Smooth muscle cell (in vitro differentiated cells): ENCODE measurements at regions not wholly inside any gene's neighbourhood (a gene's known extent, or its start where the extent isn't known, plus 50 kb on each side); places are given as distances from the start of the nearest gene placed in this dataset.
"Not testable (repeated sequence)": the region's sequence is repeated elsewhere in the genome, so short reads cannot be mapped to it uniquely, and the experiment has no call there.

Experiments used
- DNase-seq: peaks from one replicate; lab custom pipeline; 2025; ENCODE audit not compliant: unreplicated experiment; lab: John Stamatoyannopoulos, UW
- H2AFZ ChIP-seq: fragments of 200-600 bp; sonication (generic); 2 replicates; pipeline ENCODE4 v1.6.0; 2016; ENCODE audit warnings: antibody characterized with exemption, low read depth, mild to moderate bottlenecking
- H3F3A ChIP-seq: fragments of 200-600 bp; sonication (generic); 2 replicates; pipeline ENCODE4 v1.6.0; 2017; ENCODE audit warnings: antibody characterized with exemption, low read depth
- H3K27ac ChIP-seq: fragments of 200-600 bp; sonication (generic); 2 replicates; pipeline ENCODE4 v1.5.1; 2016; ENCODE audit warnings: low read depth, mild to moderate bottlenecking
- H3K27me3 ChIP-seq: fragments of 200-600 bp; sonication (generic); 2 replicates; pipeline ENCODE4 v1.6.1; 2016; ENCODE audit warnings: low read depth, mild to moderate bottlenecking
- H3K36me3 ChIP-seq: fragments of 200-600 bp; sonication (generic); 2 replicates; pipeline ENCODE4 v1.5.1; 2016; ENCODE audit warnings: low read depth
- H3K4me1 ChIP-seq: fragments of 200-600 bp; sonication (generic); 2 replicates; pipeline ENCODE4 v1.5.1; 2016; ENCODE audit warnings: low read depth
- H3K4me2 ChIP-seq: fragments of 200-600 bp; sonication (generic); 2 replicates; pipeline ENCODE4 v1.6.0; 2016; ENCODE audit warnings: mild to moderate bottlenecking
- H3K4me3 ChIP-seq: fragments of 200-600 bp; sonication (generic); 2 replicates; pipeline ENCODE4 v1.5.1; 2016; ENCODE audit warnings: mild to moderate bottlenecking
- H3K79me2 ChIP-seq: fragments of 200-600 bp; sonication (generic); 2 replicates; pipeline ENCODE4 v1.6.0; 2016; ENCODE audit warnings: low read depth, mild to moderate bottlenecking
- H3K9ac ChIP-seq: fragments of 200-600 bp; sonication (generic); 2 replicates; pipeline ENCODE4 v1.6.0; 2016; ENCODE audit warnings: low read depth
- H3K9me3 ChIP-seq: fragments of 200-600 bp; sonication (generic); replicated peaks from 2 replicates; pipeline ENCODE4 v1.5.1; 2016; ENCODE audit warnings: low read depth
- H4K20me1 ChIP-seq: fragments of 200-600 bp; sonication (generic); 2 replicates; pipeline ENCODE4 v1.6.0; 2016; ENCODE audit warnings: low read depth
- WGBS: methylation state at CpG from one replicate; pipeline ENCODE4 v1.1.7; 2016; ENCODE audit warnings: low lambda C conversion rate; 5-methylcytosine and 5-hydroxymethylcytosine counted together
- TF ChIP-seq, protein P1 (sequence below): fragments of 200-600 bp; sonication (generic); IDR thresholded peaks from 2 replicates; pipeline ENCODE4 v1.5.1; 2017; ENCODE audit warnings: borderline replicate concordance, mild to moderate bottlenecking, antibody characterized with exemption; ENCODE audit not compliant: insufficient read depth, poor library complexity, severe bottlenecking

DNA sequence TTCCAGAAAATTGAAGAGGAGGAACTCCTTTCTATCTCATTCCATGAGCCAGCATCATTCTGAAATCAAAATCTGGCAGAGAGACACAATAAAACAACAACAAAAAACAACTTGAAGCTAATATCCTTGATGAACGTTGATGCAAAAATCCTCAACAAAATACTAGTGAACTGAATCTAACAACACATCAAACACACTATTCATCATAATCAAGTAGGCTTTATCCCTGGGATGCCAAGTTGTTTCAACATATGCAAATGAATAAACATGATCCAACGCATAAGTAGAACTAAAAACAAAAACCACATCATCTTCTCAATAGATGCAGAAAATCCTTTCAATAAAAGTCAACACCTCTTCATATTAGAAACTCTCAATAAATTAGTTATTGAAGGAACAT lies 335.3 kb upstream of the BRINP3 start:
- Histone ChIP-seq H2AFZ (no peak overlapping the region), H3K27ac (no peak overlapping the region), H3K4me1 (no peaks in the 10 kb centered on the region), H3K4me3 (no peak overlapping the region), H4K20me1 (no peaks in the 10 kb centered on the region), H3K79me2 (no peaks in the 10 kb centered on the region), H3K9me3 (no peaks in the 10 kb centered on the region), H3K9ac (no peak overlapping the region), H3K4me2 (no peak overlapping the region), H3K36me3 (no peaks in the 10 kb centered on the region), H3F3A (no peaks in the 10 kb centered on the region), H3K27me3 (no peaks in the 10 kb centered on the region)
- TF ChIP-seq, protein P1, sequence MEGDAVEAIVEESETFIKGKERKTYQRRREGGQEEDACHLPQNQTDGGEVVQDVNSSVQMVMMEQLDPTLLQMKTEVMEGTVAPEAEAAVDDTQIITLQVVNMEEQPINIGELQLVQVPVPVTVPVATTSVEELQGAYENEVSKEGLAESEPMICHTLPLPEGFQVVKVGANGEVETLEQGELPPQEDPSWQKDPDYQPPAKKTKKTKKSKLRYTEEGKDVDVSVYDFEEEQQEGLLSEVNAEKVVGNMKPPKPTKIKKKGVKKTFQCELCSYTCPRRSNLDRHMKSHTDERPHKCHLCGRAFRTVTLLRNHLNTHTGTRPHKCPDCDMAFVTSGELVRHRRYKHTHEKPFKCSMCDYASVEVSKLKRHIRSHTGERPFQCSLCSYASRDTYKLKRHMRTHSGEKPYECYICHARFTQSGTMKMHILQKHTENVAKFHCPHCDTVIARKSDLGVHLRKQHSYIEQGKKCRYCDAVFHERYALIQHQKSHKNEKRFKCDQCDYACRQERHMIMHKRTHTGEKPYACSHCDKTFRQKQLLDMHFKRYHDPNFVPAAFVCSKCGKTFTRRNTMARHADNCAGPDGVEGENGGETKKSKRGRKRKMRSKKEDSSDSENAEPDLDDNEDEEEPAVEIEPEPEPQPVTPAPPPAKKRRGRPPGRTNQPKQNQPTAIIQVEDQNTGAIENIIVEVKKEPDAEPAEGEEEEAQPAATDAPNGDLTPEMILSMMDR, result no peak
- whole genome bisulfite sequencing, result 86% methylated on average over 2 of the region's 2 CpGs
- DNase-seq, result no peak

- TF ChIP-seq, protein P1, result no peak
- no peak for DNase-seq
- Histone ChIP-seq H4K20me1 (no peaks in the 10 kb centered on the region), H3F3A (no peaks in the 10 kb centered on the region), H3K27ac (no peak overlapping the region), H3K9me3 (no peaks in the 10 kb centered on the region), H3K27me3 (no peaks in the 10 kb centered on the region), H3K4me1 (no peaks in the 10 kb centered on the region), H3K36me3 (no peaks in the 10 kb centered on the region), H3K9ac (no peak overlapping the region), H2AFZ (no peak overlapping the region), H3K4me3 (no peak overlapping the region), H3K4me2 (no peak overlapping the region), H3K79me2 (no peaks in the 10 kb centered on the region)
These were observed 354.8 kb upstream of the BRINP3 start for GRCh38 chr1:190832511-190832910.

- WGBS, result 87% methylated on average over 4 of the region's 4 CpGs
- Histone ChIP-seq H3K9ac (no peak overlapping the region), H3K36me3 (no peaks in the 10 kb centered on the region)
These were observed 358.0 kb upstream of the BRINP3 start for GRCh38 chr1:190835658-190836057.

DNA sequence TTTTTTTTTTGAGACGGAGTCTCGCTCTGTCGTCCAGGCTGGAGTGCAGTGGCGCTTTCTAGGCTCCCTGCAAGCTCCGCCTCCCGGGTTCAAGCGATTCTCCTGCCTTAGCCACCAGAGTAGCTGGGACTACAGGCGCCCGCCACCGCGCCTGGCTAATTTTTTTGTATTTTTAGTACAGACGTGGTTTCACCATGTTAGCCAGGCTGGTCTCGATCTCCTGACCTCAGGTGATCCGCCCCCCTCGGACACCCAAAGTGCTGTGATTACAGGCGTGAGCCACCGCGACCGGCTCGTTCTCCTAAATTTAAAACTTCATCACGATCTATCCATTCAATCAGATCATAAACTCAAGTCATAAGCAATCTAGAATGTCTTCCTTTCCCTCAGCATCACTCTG lies 359.5 kb upstream of the BRINP3 start:
- not testable (repeated sequence) for H3K9me3 ChIP-seq

More at GRCh38 chr1:190835658-190836057, 358.0 kb upstream of the BRINP3 start:
- no peaks in the 10 kb centered on the region for H4K20me1 ChIP-seq
- H3K27ac ChIP-seq, result no peak overlapping the region
- H3K4me3 ChIP-seq, result no peak overlapping the region
- H3K79me2 ChIP-seq, result no peaks in the 10 kb centered on the region
- no peak overlapping the region for H2AFZ ChIP-seq
- H3K4me2 ChIP-seq, result no peak overlapping the region
- H3F3A ChIP-seq, result no peaks in the 10 kb centered on the region
- H3K4me1 ChIP-seq, result no peaks in the 10 kb centered on the region
- DNase-seq, result no peak
- TF ChIP-seq, protein P1, result no peak
- no peaks in the 10 kb centered on the region for H3K27me3 ChIP-seq
- H3K9me3 ChIP-seq, result no peaks in the 10 kb centered on the region

More for the DNA sequence above, 359.5 kb upstream of the BRINP3 start:
- H3K36me3 ChIP-seq, H4K20me1 ChIP-seq, DNase-seq, H3K27me3 ChIP-seq, H3K4me1 ChIP-seq, H3K4me2 ChIP-seq, H3K79me2 ChIP-seq, H3K9ac ChIP-seq, H2AFZ ChIP-seq, H3K27ac ChIP-seq, H3K4me3 ChIP-seq, H3F3A ChIP-seq: not testable (repeated sequence)
- 93% methylated on average over 21 of the region's 21 CpGs for WGBS
